NCI-H524 treated with DMSO at 0.1 percent for 48 hours (cell line): ENCODE measurements at regions not wholly inside any gene's neighbourhood (a gene's known extent, or its start where the extent isn't known, plus 50 kb on each side); places are given as distances from the start of the nearest gene placed in this dataset.

Experiments
- DNase-seq: peaks from one replicate; lab custom pipeline; 2025; lab: John Stamatoyannopoulos, UW

- no peak for DNase-seq
These were observed 1247.8 kb upstream of the SORCS1 start for GRCh38 chr10:108412323-108412722.

GRCh38 chr10:108411894-108412293 is 1247.4 kb upstream of the SORCS1 start:
- DNase-seq = no peak

GRCh38 chr10:108411206-108411605 is 1246.7 kb upstream of the SORCS1 start:
- no peak for DNase-seq

GRCh38 chr10:108410236-108410635 is 1245.7 kb upstream of the SORCS1 start:
- no peak for DNase-seq

- no peak for DNase-seq
These were observed 1244.8 kb upstream of the SORCS1 start for GRCh38 chr10:108409306-108409705.

GRCh38 chr10:108404155-108404554 is 1239.6 kb upstream of the SORCS1 start:
- no peak for DNase-seq

GRCh38 chr10:108399465-108399864 is 1235.0 kb upstream of the SORCS1 start:
- no peak for DNase-seq

GRCh38 chr10:108393089-108393488 is 1228.6 kb upstream of the SORCS1 start:
- DNase-seq = no peak

GRCh38 chr10:108392286-108392685 is 1227.8 kb upstream of the SORCS1 start:
- DNase-seq = no peak

- DNase-seq = no peak
These were observed 1224.2 kb upstream of the SORCS1 start for GRCh38 chr10:108388706-108389105.

- no peak for DNase-seq
These were observed 1221.5 kb upstream of the SORCS1 start for GRCh38 chr10:108385963-108386362.

- no peak for DNase-seq
These were observed 1219.9 kb upstream of the SORCS1 start for GRCh38 chr10:108384378-108384777.

- DNase-seq = no peak
These were observed 1214.3 kb upstream of the SORCS1 start for GRCh38 chr10:108378779-108379178.

- no peak for DNase-seq
These were observed 1211.2 kb upstream of the SORCS1 start for GRCh38 chr10:108375691-108376090.

- no peak for DNase-seq
These were observed 1210.5 kb upstream of the SORCS1 start for GRCh38 chr10:108374991-108375390.

- DNase-seq = no peak
These were observed 1201.0 kb upstream of the SORCS1 start for GRCh38 chr10:108365541-108365940.

- DNase-seq = no peak
These were observed 1199.1 kb upstream of the SORCS1 start for GRCh38 chr10:108363576-108363975.

GRCh38 chr10:108362961-108363360 is 1198.5 kb upstream of the SORCS1 start:
- DNase-seq = no peak

- no peak for DNase-seq
These were observed 1197.8 kb upstream of the SORCS1 start for GRCh38 chr10:108362296-108362695.

- no peak for DNase-seq
These were observed 1195.7 kb upstream of the SORCS1 start for GRCh38 chr10:108360187-108360586.

GRCh38 chr10:108358912-108359311 is 1194.4 kb upstream of the SORCS1 start:
- DNase-seq = no peak

- no peak for DNase-seq
These were observed 1188.3 kb upstream of the SORCS1 start for GRCh38 chr10:108352771-108353170.

- no peak for DNase-seq
These were observed 1183.7 kb upstream of the SORCS1 start for GRCh38 chr10:108348215-108348614.

GRCh38 chr10:108346066-108346465 is 1181.6 kb upstream of the SORCS1 start:
- DNase-seq = no peak

- DNase-seq = no peak
These were observed 1173.6 kb upstream of the SORCS1 start for GRCh38 chr10:108338146-108338545.
